Gastrocnemius medialis (tissue), 4 donors: ENCODE measurements at regions not wholly inside any gene's neighbourhood (a gene's known extent, or its start where the extent isn't known, plus 50 kb on each side); places are given as distances from the start of the nearest gene placed in this dataset.

Experiments used
- CTCF ChIP-seq, 5 experiments: fragments of 450-650 bp in 3 of 5; fragments of 200-600 bp in 2 of 5; sonication (generic) in 2 of 5; IDR thresholded peaks in 4 of 5; conservative IDR thresholded peaks in 1 of 5; 1 replicate in 4 of 5; 2 replicates in 1 of 5; pipeline ENCODE4 v1.5.1; 2016 to 2019; ENCODE audit warnings: antibody characterized with exemption in 5 of 5, mild to moderate bottlenecking in 3 of 5, moderate library complexity in 3 of 5
- POLR2A ChIP-seq, 2 donors: fragments of 450-650 bp; IDR thresholded peaks; one replicate each; pipeline ENCODE4 v1.6.1; 2017; ENCODE audit warnings: antibody characterized with exemption in 2 of 2, mild to moderate bottlenecking in 2 of 2, moderate library complexity in 2 of 2

- TF ChIP-seq POLR2A (IDR thresholded peaks at IDR 0.05) = no peak
- no peak for TF ChIP-seq CTCF (IDR thresholded peaks at IDR 0.05 in 4 of 5, conservative IDR thresholded peaks at IDR 0.05 in 1 of 5)
These were observed 634.6 kb upstream of the SOX9 start for GRCh38 chr17:71486261-71486660.
